ENCODE measurements at regions not wholly inside any gene's neighbourhood (a gene's known extent, or its start where the extent isn't known, plus 50 kb on each side); places are given as distances from the start of the nearest gene placed in this dataset.

DNA sequence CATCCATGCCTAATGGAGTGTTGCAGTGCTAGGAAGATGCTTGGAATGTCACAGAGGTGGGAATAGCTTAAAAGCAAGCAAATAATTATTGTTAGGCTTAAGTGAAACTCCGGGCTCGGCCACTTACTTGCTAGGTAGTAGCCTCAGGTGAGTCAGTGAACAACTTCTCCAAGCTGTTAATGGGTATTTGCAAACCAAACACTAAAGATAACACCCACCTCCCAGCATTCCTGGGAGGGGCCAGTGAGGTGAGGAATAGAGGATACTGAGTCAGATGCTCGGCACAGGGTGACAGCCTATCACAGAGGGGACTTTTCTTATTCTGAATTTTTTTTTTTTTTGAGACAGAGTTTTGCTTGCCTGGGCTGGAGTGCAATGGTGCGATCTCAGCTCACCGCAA is 151.2 kb upstream of the RFLNA start:
- no peak for TF ChIP-seq POLR2AphosphoS5 (IDR thresholded peaks at IDR 0.05; ENCODE audit: low read depth, low read length)
- TF ChIP-seq, protein P1, sequence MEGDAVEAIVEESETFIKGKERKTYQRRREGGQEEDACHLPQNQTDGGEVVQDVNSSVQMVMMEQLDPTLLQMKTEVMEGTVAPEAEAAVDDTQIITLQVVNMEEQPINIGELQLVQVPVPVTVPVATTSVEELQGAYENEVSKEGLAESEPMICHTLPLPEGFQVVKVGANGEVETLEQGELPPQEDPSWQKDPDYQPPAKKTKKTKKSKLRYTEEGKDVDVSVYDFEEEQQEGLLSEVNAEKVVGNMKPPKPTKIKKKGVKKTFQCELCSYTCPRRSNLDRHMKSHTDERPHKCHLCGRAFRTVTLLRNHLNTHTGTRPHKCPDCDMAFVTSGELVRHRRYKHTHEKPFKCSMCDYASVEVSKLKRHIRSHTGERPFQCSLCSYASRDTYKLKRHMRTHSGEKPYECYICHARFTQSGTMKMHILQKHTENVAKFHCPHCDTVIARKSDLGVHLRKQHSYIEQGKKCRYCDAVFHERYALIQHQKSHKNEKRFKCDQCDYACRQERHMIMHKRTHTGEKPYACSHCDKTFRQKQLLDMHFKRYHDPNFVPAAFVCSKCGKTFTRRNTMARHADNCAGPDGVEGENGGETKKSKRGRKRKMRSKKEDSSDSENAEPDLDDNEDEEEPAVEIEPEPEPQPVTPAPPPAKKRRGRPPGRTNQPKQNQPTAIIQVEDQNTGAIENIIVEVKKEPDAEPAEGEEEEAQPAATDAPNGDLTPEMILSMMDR (IDR thresholded peaks at IDR 0.05): no peak
- TF ChIP-seq SIN3A (IDR thresholded peaks at IDR 0.05; ENCODE audit: borderline replicate concordance, insufficient read depth, low read depth, low read length): no peak

Measured in Panc1 (cell line).